BLaER1 treated with 17β-estradiol and CSF1 and Interleukin-3, amounts not matched to agents 10 nM and 100 nM (cell line): ENCODE measurements at regions not wholly inside any gene's neighbourhood (a gene's known extent, or its start where the extent isn't known, plus 50 kb on each side); places are given as distances from the start of the nearest gene placed in this dataset.
A peak's percentile ranks its signal among the peaks of the same experiment; 100 is the strongest.

ENCODE experiments used
- H3K27ac ChIP-seq, 11 experiments: shearing (Covaris generic); formaldehyde crosslinking; 2 replicates each; pipeline ENCODE4 v1.8.1; 2022
- H3K27me3 ChIP-seq, 11 experiments: shearing (Covaris generic); formaldehyde crosslinking; 2 replicates each; pipeline ENCODE4 v1.8.1; 2022
- H3K36me3 ChIP-seq, 11 experiments: shearing (Covaris generic); formaldehyde crosslinking; 2 replicates each; pipeline ENCODE4 v1.8.1; 2022
- H3K4me1 ChIP-seq, 10 experiments: shearing (Covaris generic); formaldehyde crosslinking; 2 replicates each; pipeline ENCODE4 v1.8.1; 2022
- H3K4me2 ChIP-seq, 11 experiments: shearing (Covaris generic); formaldehyde crosslinking; 2 replicates each; pipeline ENCODE4 v1.8.1; 2022
- H3K4me3 ChIP-seq, 10 experiments: shearing (Covaris generic); formaldehyde crosslinking; 2 replicates each; pipeline ENCODE4 v1.8.1; 2022
- H3K9ac ChIP-seq, 11 experiments: shearing (Covaris generic); formaldehyde crosslinking; 2 replicates each; pipeline ENCODE4 v1.8.1; 2022
- H3K9me3 ChIP-seq, 11 experiments: shearing (Covaris generic); formaldehyde crosslinking; replicated peaks in 1 of 11; 2 replicates each; pipeline ENCODE4 v1.8.1; 2022
- H4K20me1 ChIP-seq, 11 experiments: shearing (Covaris generic); formaldehyde crosslinking; 2 replicates each; pipeline ENCODE4 v1.8.1; 2022
- Cebpa-rat ChIP-seq, 11 experiments: shearing (Covaris generic); IDR thresholded peaks; 2 replicates each; pipeline ENCODE4 v1.8.1; 2022

- peaks cover 39 to 61% (median 49%) of the 10 kb centered on the region in 11 experiments for H3K9me3 ChIP-seq
- H3K4me3 ChIP-seq = peak overlapping the region; percentile 42 to 74 (median 65)
- peak overlapping the region; percentile 67 to 100 (median 99) for H3K27ac ChIP-seq
- no peaks in the 10 kb centered on the region for H3K36me3 ChIP-seq
- no peak for TF ChIP-seq Cebpa-rat (IDR thresholded peaks at IDR 0.05)
- H4K20me1 ChIP-seq = peaks cover 0 to 3% (median 0%) of the 10 kb centered on the region in 11 experiments; a peak in 2 of 22 replicates
- H3K9ac ChIP-seq = peak overlapping the region; percentile 76 to 98 (median 96)
- peaks cover 61 to 77% (median 73%) of the 10 kb centered on the region in 10 experiments for H3K4me1 ChIP-seq
- H3K4me2 ChIP-seq = peak overlapping the region; percentile 81 to 95 (median 90)
- peaks cover 0 to 9% (median 0%) of the 10 kb centered on the region in 11 experiments; a peak in 3 of 22 replicates for H3K27me3 ChIP-seq
Observed at GRCh38 chrX:40170830-40171512, 73.2 kb upstream of the BCOR start.

GRCh38 chrX:40169193-40170101, 71.7 kb upstream of the BCOR start:
- H3K4me3 ChIP-seq = peak overlapping the region; percentile 25 to 67 (median 44); a peak in 19 of 20 replicates
- H3K4me2 ChIP-seq = peak overlapping the region; percentile 81 to 95 (median 90)
- no peak for TF ChIP-seq Cebpa-rat (IDR thresholded peaks at IDR 0.05)
- H3K9ac ChIP-seq = peak overlapping the region; percentile 67 to 98 (median 96); a peak in 20 of 22 replicates
- H3K9me3 ChIP-seq = peaks cover 27 to 47% (median 37%) of the 10 kb centered on the region in 11 experiments
- H3K4me1 ChIP-seq = peaks cover 61 to 90% (median 84%) of the 10 kb centered on the region in 10 experiments
- peak overlapping the region; percentile 55 to 100 (median 99); a peak in 21 of 22 replicates for H3K27ac ChIP-seq
- H3K36me3 ChIP-seq = no peaks in the 10 kb centered on the region
- H3K27me3 ChIP-seq = peaks cover 0 to 15% (median 0%) of the 10 kb centered on the region in 11 experiments; a peak in 4 of 22 replicates
- H4K20me1 ChIP-seq = peaks cover 0 to 3% (median 0%) of the 10 kb centered on the region in 11 experiments; a peak in 2 of 22 replicates

- peak overlapping the region; percentile 81 to 95 (median 91) for H3K4me2 ChIP-seq
- H3K27me3 ChIP-seq = peaks cover 0 to 15% (median 0%) of the 10 kb centered on the region in 11 experiments; a peak in 4 of 22 replicates
- no peaks in the 10 kb centered on the region for H3K36me3 ChIP-seq
- no peak for TF ChIP-seq Cebpa-rat (IDR thresholded peaks at IDR 0.05)
- H3K9ac ChIP-seq = peak overlapping the region; percentile 46 to 98 (median 96); a peak in 19 of 22 replicates
- H4K20me1 ChIP-seq = peaks cover 0 to 3% (median 0%) of the 10 kb centered on the region in 11 experiments; a peak in 2 of 22 replicates
- H3K4me1 ChIP-seq = peaks cover 56 to 88% (median 82%) of the 10 kb centered on the region in 10 experiments
- H3K4me3 ChIP-seq = peak overlapping the region in 9 of 10 experiments; percentile 36 to 65 (median 49); a peak in 12 of 20 replicates
- H3K9me3 ChIP-seq = peaks cover 19 to 38% (median 28%) of the 10 kb centered on the region in 11 experiments
- H3K27ac ChIP-seq = peak overlapping the region in 10 of 11 experiments; percentile 1 to 100 (median 99); a peak in 18 of 22 replicates
Observed at GRCh38 chrX:40168480-40169011, 70.8 kb upstream of the BCOR start.

- peak overlapping the region; percentile 70 to 95 (median 84) for H3K4me2 ChIP-seq
- peaks cover 0 to 3% (median 0%) of the 10 kb centered on the region in 11 experiments; a peak in 2 of 22 replicates for H4K20me1 ChIP-seq
- H3K4me1 ChIP-seq = peaks cover 50 to 82% (median 76%) of the 10 kb centered on the region in 10 experiments
- peak overlapping the region; percentile 46 to 78 (median 71); a peak in 21 of 22 replicates for H3K9ac ChIP-seq
- no peaks in the 10 kb centered on the region for H3K36me3 ChIP-seq
- peak overlapping the region; percentile 36 to 65 (median 47) for H3K4me3 ChIP-seq
- H3K9me3 ChIP-seq = peaks cover 13 to 32% (median 23%) of the 10 kb centered on the region in 11 experiments; a peak in 21 of 22 replicates
- H3K27ac ChIP-seq = peak overlapping the region in 10 of 11 experiments; percentile 1 to 99 (median 76); a peak in 19 of 22 replicates
- H3K27me3 ChIP-seq = peaks cover 0 to 15% (median 0%) of the 10 kb centered on the region in 11 experiments; a peak in 4 of 22 replicates
- no peak for TF ChIP-seq Cebpa-rat (IDR thresholded peaks at IDR 0.05)
Observed at GRCh38 chrX:40167850-40168479, 70.2 kb upstream of the BCOR start.

- Histone ChIP-seq H4K20me1 (peaks cover 0 to 3% (median 0%) of the 10 kb centered on the region in 11 experiments; a peak in 2 of 22 replicates), H3K36me3 (no peaks in the 10 kb centered on the region), H3K4me1 (peaks cover 47 to 84% (median 72%) of the 10 kb centered on the region in 10 experiments)
Observed at GRCh38 chrX:40167233-40167849, 69.6 kb upstream of the BCOR start.

GRCh38 chrX:40166582-40166981, 68.8 kb upstream of the BCOR start:
- peaks cover 46 to 85% (median 72%) of the 10 kb centered on the region in 10 experiments for H3K4me1 ChIP-seq
- peak overlapping the region; percentile 70 to 95 (median 84) for H3K4me2 ChIP-seq
- no peak; a peak in 1 of 22 replicates for TF ChIP-seq Cebpa-rat (IDR thresholded peaks at IDR 0.05)
- peak overlapping the region in 5 of 10 experiments; percentile 36 to 52 (median 41); a peak in 5 of 20 replicates for H3K4me3 ChIP-seq
- H3K36me3 ChIP-seq = no peaks in the 10 kb centered on the region
- H3K27me3 ChIP-seq = peaks cover 0 to 15% (median 0%) of the 10 kb centered on the region in 11 experiments; a peak in 4 of 22 replicates
- H4K20me1 ChIP-seq = peaks cover 0 to 3% (median 0%) of the 10 kb centered on the region in 11 experiments; a peak in 2 of 22 replicates
- H3K9me3 ChIP-seq = peaks cover 0 to 25% (median 9%) of the 10 kb centered on the region in 11 experiments; a peak in 15 of 22 replicates
- peak overlapping the region in 7 of 11 experiments; percentile 70 to 99 (median 77); a peak in 13 of 22 replicates for H3K27ac ChIP-seq
- H3K9ac ChIP-seq = peak overlapping the region in 10 of 11 experiments; percentile 46 to 78 (median 71); a peak in 17 of 22 replicates

More at GRCh38 chrX:40167233-40167849, 69.6 kb upstream of the BCOR start:
- Histone ChIP-seq H3K4me2 (peak overlapping the region; percentile 70 to 95 (median 84)), H3K4me3 (peak overlapping the region; percentile 36 to 65 (median 47)), H3K27me3 (peaks cover 0 to 15% (median 0%) of the 10 kb centered on the region in 11 experiments; a peak in 4 of 22 replicates), H3K9me3 (peaks cover 7 to 26% (median 16%) of the 10 kb centered on the region in 11 experiments; a peak in 19 of 22 replicates), H3K27ac (peak overlapping the region in 10 of 11 experiments; percentile 1 to 99 (median 76); a peak in 19 of 22 replicates), H3K9ac (peak overlapping the region; percentile 46 to 78 (median 71); a peak in 21 of 22 replicates)
- no peak for TF ChIP-seq Cebpa-rat (IDR thresholded peaks at IDR 0.05)

- Histone ChIP-seq H3K4me2 (peak overlapping the region in 9 of 11 experiments; percentile 70 to 95 (median 84); a peak in 17 of 22 replicates), H3K36me3 (no peaks in the 10 kb centered on the region), H3K9ac (peak overlapping the region in 3 of 11 experiments; percentile 71 to 78 (median 76); a peak in 4 of 22 replicates), H3K9me3 (peaks cover 0 to 25% (median 7%) of the 10 kb centered on the region in 11 experiments; a peak in 10 of 22 replicates), H3K27me3 (peaks cover 0 to 15% (median 0%) of the 10 kb centered on the region in 11 experiments; a peak in 3 of 22 replicates), H3K27ac (peak overlapping the region in 2 of 11 experiments; percentile 77 to 98; a peak in 1 of 22 replicates), H4K20me1 (peaks cover 0 to 3% (median 0%) of the 10 kb centered on the region in 11 experiments; a peak in 2 of 22 replicates), H3K4me1 (peaks cover 39 to 78% (median 65%) of the 10 kb centered on the region in 10 experiments), H3K4me3 (no peak overlapping the region)
- no peak for TF ChIP-seq Cebpa-rat (IDR thresholded peaks at IDR 0.05)
Observed at GRCh38 chrX:40165861-40166260, 68.1 kb upstream of the BCOR start.
